HG02623 (cell line): ENCODE measurements at regions not wholly inside any gene's neighbourhood (a gene's known extent, or its start where the extent isn't known, plus 50 kb on each side); places are given as distances from the start of the nearest gene placed in this dataset.

Experiments
- ATAC-seq: cut with Tn5 transposase; IDR thresholded peaks from one replicate; pipeline ENCODE4 v1.9.1; 2021; ENCODE audit warnings: moderate library complexity; ENCODE audit not compliant: unreplicated experiment

- no peak for ATAC-seq
These were observed 65.1 kb upstream of the DIAPH2 start for GRCh38 chrX:96619588-96619987.

GRCh38 chrX:96621811-96622210 lies 62.8 kb upstream of the DIAPH2 start:
- no peak for ATAC-seq
